Keratinocyte (primary cell): ENCODE measurements at regions not wholly inside any gene's neighbourhood (a gene's known extent, or its start where the extent isn't known, plus 50 kb on each side); places are given as distances from the start of the nearest gene placed in this dataset.

Experiments
- EZH2 ChIP-seq: IDR thresholded peaks from one replicate; pipeline ENCODE4 v1.6.1; 2012; ENCODE audit warnings: inconsistent platforms, mild to moderate bottlenecking, low read length, moderate library complexity
- TF ChIP-seq, protein P1 (sequence below), 3 experiments: IDR thresholded peaks in 1 of 3; conservative IDR thresholded peaks in 1 of 3; optimal IDR thresholded peaks in 1 of 3; 2 replicates in 2 of 3; 3 replicates in 1 of 3; pipeline versions ENCODE3 to v1.5.1; 2011; ENCODE audit warnings: low read length in 3 of 3, mild to moderate bottlenecking in 3 of 3, moderate library complexity in 2 of 3, control low read depth in 1 of 3, inconsistent platforms in 1 of 3; ENCODE audit not compliant: insufficient read depth in 2 of 3; ENCODE audit errors: extremely low read depth in 1 of 3

DNA sequence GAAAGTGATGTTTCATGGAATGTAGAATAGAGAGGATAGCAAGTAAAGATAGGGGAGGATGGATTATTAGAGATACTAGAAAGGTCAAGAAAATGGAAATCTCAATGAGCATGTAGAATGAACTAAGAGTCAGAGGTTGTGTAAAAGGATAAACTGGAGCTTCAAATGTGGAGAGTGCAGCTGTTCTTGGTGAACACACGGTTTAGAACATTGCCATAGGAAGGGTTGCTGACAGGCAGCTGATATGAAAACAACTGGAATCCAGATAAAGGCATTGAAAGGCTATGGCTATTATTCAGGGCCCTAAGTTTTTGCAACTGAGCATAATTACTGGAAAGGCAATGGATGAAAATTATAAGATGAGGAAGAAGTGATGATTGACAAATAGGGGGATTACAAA is 239.6 kb upstream of the VEGFC start:
- TF ChIP-seq, protein P1, sequence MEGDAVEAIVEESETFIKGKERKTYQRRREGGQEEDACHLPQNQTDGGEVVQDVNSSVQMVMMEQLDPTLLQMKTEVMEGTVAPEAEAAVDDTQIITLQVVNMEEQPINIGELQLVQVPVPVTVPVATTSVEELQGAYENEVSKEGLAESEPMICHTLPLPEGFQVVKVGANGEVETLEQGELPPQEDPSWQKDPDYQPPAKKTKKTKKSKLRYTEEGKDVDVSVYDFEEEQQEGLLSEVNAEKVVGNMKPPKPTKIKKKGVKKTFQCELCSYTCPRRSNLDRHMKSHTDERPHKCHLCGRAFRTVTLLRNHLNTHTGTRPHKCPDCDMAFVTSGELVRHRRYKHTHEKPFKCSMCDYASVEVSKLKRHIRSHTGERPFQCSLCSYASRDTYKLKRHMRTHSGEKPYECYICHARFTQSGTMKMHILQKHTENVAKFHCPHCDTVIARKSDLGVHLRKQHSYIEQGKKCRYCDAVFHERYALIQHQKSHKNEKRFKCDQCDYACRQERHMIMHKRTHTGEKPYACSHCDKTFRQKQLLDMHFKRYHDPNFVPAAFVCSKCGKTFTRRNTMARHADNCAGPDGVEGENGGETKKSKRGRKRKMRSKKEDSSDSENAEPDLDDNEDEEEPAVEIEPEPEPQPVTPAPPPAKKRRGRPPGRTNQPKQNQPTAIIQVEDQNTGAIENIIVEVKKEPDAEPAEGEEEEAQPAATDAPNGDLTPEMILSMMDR (optimal IDR thresholded peaks at IDR 0.05 in 1 of 3, IDR thresholded peaks at IDR 0.05 in 1 of 3, conservative IDR thresholded peaks at IDR 0.05 in 1 of 3; ENCODE audit: extremely low read depth in 1 of 3, insufficient read depth in 2 of 3, low read length in 3 of 3), result no peak
- TF ChIP-seq EZH2, result no peak
